Astrocyte (in vitro differentiated cells and primary cell): ENCODE measurements at regions not wholly inside any gene's neighbourhood (a gene's known extent, or its start where the extent isn't known, plus 50 kb on each side); places are given as distances from the start of the nearest gene placed in this dataset.

Experiments used
- DNase-seq: peaks from one replicate; pipeline ENCODE4 v3.0.0-alpha.2; 2010; ENCODE audit warnings: low read depth
- FAIRE-seq: peaks from 2 replicates; lab custom pipeline; 2011; peaks lifted over from hg19 to GRCh38; lab: Jason Lieb, UNC
- H2AFZ ChIP-seq: 2 replicates; pipeline ENCODE4 v1.6.0; 2012; ENCODE audit warnings: low read depth, low read length, inconsistent platforms
- H3K27ac ChIP-seq: 2 replicates; pipeline ENCODE4 v1.5.1; 2011; ENCODE audit warnings: low read depth, low read length, inconsistent platforms
- H3K27me3 ChIP-seq: 2 replicates; pipeline ENCODE4 v1.6.0; 2011; ENCODE audit warnings: low read length, inconsistent platforms; ENCODE audit not compliant: insufficient read depth
- H3K36me3 ChIP-seq: 2 replicates; pipeline ENCODE4 v1.5.1; 2011; ENCODE audit warnings: low read length, inconsistent platforms; ENCODE audit not compliant: insufficient read depth
- H3K4me1 ChIP-seq: 2 replicates; pipeline ENCODE4 v1.5.1; 2011; ENCODE audit warnings: low read length, inconsistent platforms; ENCODE audit not compliant: insufficient read depth
- H3K4me2 ChIP-seq: 2 replicates; pipeline ENCODE4 v1.6.0; 2012; ENCODE audit warnings: low read length, inconsistent platforms
- H3K4me3 ChIP-seq: 2 replicates; pipeline ENCODE4 v1.5.1; 2011; ENCODE audit warnings: low read depth, mild to moderate bottlenecking, low read length, inconsistent platforms; ENCODE audit not compliant: insufficient read depth
- H3K79me2 ChIP-seq: 2 replicates; pipeline ENCODE4 v1.6.0; 2012; ENCODE audit warnings: mild to moderate bottlenecking, low read length, inconsistent platforms; ENCODE audit not compliant: insufficient read depth
- H3K9ac ChIP-seq: 2 replicates; pipeline ENCODE4 v1.6.0; 2012; ENCODE audit warnings: mild to moderate bottlenecking, low read length, inconsistent platforms
- H3K9me3 ChIP-seq: 2 replicates; pipeline ENCODE4 v1.5.1; 2012; ENCODE audit warnings: low read depth, mild to moderate bottlenecking, low read length, inconsistent platforms; ENCODE audit not compliant: insufficient read depth
- H4K20me1 ChIP-seq: 2 replicates; pipeline ENCODE4 v1.6.0; 2012; ENCODE audit warnings: low read length, inconsistent platforms; ENCODE audit not compliant: insufficient read depth
- H3K27ac Mint-ChIP-seq: one replicate; pipeline ENCODE4 v1.8.0; 2021; ENCODE audit warnings: mild to moderate bottlenecking, mixed read lengths; ENCODE audit not compliant: unreplicated experiment
- H3K27me3 Mint-ChIP-seq: one replicate; pipeline ENCODE4 v1.8.0; 2021; ENCODE audit warnings: low read depth, mixed read lengths; ENCODE audit not compliant: unreplicated experiment
- H3K36me3 Mint-ChIP-seq: one replicate; pipeline ENCODE4 v1.8.0; 2021; ENCODE audit warnings: low read depth, mixed read lengths; ENCODE audit not compliant: unreplicated experiment
- H3K4me1 Mint-ChIP-seq: one replicate; pipeline ENCODE4 v1.8.0; 2021; ENCODE audit warnings: low read depth, mixed read lengths; ENCODE audit not compliant: unreplicated experiment
- H3K4me3 Mint-ChIP-seq: one replicate; pipeline ENCODE4 v1.8.0; 2021; ENCODE audit warnings: mild to moderate bottlenecking, moderate library complexity, mixed read lengths; ENCODE audit not compliant: unreplicated experiment
- H3K9me3 Mint-ChIP-seq: one replicate; pipeline ENCODE4 v1.8.0; 2021; ENCODE audit warnings: mild to moderate bottlenecking, mixed read lengths; ENCODE audit not compliant: unreplicated experiment
- EZH2 ChIP-seq: IDR thresholded peaks from 2 replicates; pipeline ENCODE4 v1.6.1; 2012; ENCODE audit warnings: mild to moderate bottlenecking, low read length, inconsistent platforms; ENCODE audit not compliant: insufficient read depth
- TF ChIP-seq, protein P1 (sequence below): IDR thresholded peaks from 2 replicates; pipeline ENCODE4 v1.5.1; 2011; ENCODE audit warnings: low read depth, mild to moderate bottlenecking, inconsistent platforms, low read length, moderate library complexity; ENCODE audit not compliant: insufficient read depth

DNA sequence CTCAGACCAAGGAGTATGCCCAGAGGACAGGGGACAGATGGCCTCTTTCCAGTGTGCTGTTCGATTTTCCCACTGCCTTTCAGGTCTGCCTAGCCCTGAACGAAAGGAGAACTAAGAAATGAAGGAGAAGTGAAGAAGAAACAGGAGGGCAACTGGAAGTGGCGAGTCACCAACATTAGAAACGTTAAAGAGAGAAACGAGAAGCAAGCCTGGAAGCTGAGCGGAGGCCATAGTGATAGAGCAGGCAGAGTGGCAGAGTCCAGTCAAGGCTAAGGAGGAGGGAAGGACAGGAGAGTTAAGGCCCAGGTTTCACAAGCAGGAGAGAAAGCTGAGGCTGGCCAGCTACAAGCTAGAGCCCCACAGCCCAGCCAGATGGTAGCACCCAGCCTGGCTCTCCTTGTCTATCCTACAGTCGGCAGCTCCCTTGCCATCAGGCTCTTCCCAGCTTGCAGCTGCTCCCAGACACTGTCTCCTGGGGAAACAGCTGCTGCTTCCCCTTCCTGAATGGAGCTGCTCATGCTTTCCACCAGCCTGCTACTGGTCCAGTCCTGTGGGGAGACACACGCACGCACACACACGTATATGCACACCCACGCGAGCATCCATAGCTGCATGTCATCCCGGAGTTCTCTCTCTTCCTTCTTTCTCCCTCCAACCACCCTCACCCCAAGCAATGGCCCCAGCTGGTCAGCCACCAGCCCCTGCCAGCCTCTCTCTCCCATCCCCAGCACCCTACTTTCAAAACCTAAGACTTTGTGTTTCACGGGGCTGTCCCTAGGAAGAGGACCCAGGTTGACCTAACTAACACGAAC, 139.7 kb upstream of the CCND2 start:
- H3K4me1 Mint-ChIP-seq: peaks cover 34% of the 10 kb centered on the region
- H3K27me3 Mint-ChIP-seq: no peaks in the 10 kb centered on the region
- no peaks in the 10 kb centered on the region for H3K9me3 ChIP-seq
- no peak overlapping the region for H3K4me3 ChIP-seq
- H3K79me2 ChIP-seq: no peaks in the 10 kb centered on the region
- H3K9ac ChIP-seq: no peak overlapping the region
- TF ChIP-seq EZH2: no peak
- TF ChIP-seq, protein P1, sequence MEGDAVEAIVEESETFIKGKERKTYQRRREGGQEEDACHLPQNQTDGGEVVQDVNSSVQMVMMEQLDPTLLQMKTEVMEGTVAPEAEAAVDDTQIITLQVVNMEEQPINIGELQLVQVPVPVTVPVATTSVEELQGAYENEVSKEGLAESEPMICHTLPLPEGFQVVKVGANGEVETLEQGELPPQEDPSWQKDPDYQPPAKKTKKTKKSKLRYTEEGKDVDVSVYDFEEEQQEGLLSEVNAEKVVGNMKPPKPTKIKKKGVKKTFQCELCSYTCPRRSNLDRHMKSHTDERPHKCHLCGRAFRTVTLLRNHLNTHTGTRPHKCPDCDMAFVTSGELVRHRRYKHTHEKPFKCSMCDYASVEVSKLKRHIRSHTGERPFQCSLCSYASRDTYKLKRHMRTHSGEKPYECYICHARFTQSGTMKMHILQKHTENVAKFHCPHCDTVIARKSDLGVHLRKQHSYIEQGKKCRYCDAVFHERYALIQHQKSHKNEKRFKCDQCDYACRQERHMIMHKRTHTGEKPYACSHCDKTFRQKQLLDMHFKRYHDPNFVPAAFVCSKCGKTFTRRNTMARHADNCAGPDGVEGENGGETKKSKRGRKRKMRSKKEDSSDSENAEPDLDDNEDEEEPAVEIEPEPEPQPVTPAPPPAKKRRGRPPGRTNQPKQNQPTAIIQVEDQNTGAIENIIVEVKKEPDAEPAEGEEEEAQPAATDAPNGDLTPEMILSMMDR: no peak
- no peaks in the 10 kb centered on the region for H3K27me3 ChIP-seq
- peaks cover 3% of the 10 kb centered on the region for H3K4me1 ChIP-seq
- no peak overlapping the region for H3K4me3 Mint-ChIP-seq
- H3K4me2 ChIP-seq: no peak overlapping the region
- no peak overlapping the region for H3K27ac ChIP-seq
- no peak overlapping the region for H2AFZ ChIP-seq
- H4K20me1 ChIP-seq: no peaks in the 10 kb centered on the region
- DNase-seq (no peak), FAIRE-seq (no peak)
- no peaks in the 10 kb centered on the region for H3K36me3 ChIP-seq
- H3K27ac Mint-ChIP-seq: no peak overlapping the region
- no peaks in the 10 kb centered on the region for H3K36me3 Mint-ChIP-seq
- no peaks in the 10 kb centered on the region for H3K9me3 Mint-ChIP-seq

DNA sequence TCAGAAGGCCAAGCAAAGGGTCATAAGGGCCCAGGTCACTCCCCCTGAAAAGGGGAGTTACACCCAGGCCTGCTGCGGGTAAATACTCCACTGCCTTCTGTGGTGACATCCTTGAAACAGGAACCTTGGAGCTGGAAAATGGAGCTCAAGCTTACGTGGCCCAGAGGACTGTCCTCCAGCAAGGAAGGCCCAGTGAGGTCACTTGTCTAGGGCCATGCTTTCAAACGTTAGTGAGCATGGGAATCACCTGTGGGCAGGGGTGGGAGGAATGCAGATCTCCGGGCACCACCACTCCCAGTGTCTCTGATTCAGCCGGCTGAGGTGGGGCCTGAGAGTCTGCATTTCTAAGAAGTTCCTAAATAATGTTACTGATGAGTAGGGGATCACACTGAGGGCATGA, 140.5 kb upstream of the CCND2 start:
- no peaks in the 10 kb centered on the region for H3K27me3 Mint-ChIP-seq
- H3K27ac Mint-ChIP-seq: no peak overlapping the region
- H3K4me3 Mint-ChIP-seq: no peak overlapping the region

More for the DNA sequence above, 140.5 kb upstream of the CCND2 start:
- Histone ChIP-seq H3K79me2 (no peaks in the 10 kb centered on the region), H3K27me3 (no peaks in the 10 kb centered on the region), H3K4me1 (peaks cover 3% of the 10 kb centered on the region), H3K4me2 (no peak overlapping the region), H3K4me3 (no peak overlapping the region), H4K20me1 (no peaks in the 10 kb centered on the region), H3K9me3 (no peaks in the 10 kb centered on the region), H3K9ac (no peak overlapping the region), H3K27ac (no peak overlapping the region), H2AFZ (no peak overlapping the region), H3K36me3 (no peaks in the 10 kb centered on the region)
- TF ChIP-seq, protein P1: no peak
- TF ChIP-seq EZH2: no peak
- Mint-ChIP-seq H3K9me3 (no peaks in the 10 kb centered on the region), H3K4me1 (peaks cover 36% of the 10 kb centered on the region), H3K36me3 (no peaks in the 10 kb centered on the region)
- DNase-seq: no peak
- FAIRE-seq: no peak
